ENCODE measurements at regions not wholly inside any gene's neighbourhood (a gene's known extent, or its start where the extent isn't known, plus 50 kb on each side); places are given as distances from the start of the nearest gene placed in this dataset.

GRCh38 chr2:188181884-188182283 is 109.8 kb upstream of the GULP1 start:
- no peak for TF ChIP-seq BACH2 (CRISPR knock-in tag; IDR thresholded peaks at IDR 0.05; ENCODE audit: borderline replicate concordance)
- no peak for TF ChIP-seq CSRNP3 (CRISPR knock-in tag; IDR thresholded peaks at IDR 0.05)
- no peak for ATAC-seq

- TF ChIP-seq TOX (CRISPR knock-in tag; IDR thresholded peaks at IDR 0.05; ENCODE audit: borderline replicate concordance) (no peak), CSDC2 (CRISPR knock-in tag; IDR thresholded peaks at IDR 0.05) (no peak), RARB (CRISPR knock-in tag; IDR thresholded peaks at IDR 0.05) (no peak), ZNF565 (CRISPR knock-in tag; conservative IDR thresholded peaks at IDR 0.05; ENCODE audit: low read depth) (no peak), BACH2 (CRISPR knock-in tag; IDR thresholded peaks at IDR 0.05; ENCODE audit: borderline replicate concordance) (no peak), PATZ1 (CRISPR knock-in tag; IDR thresholded peaks at IDR 0.05; ENCODE audit: borderline replicate concordance) (no peak), ZFP30 (CRISPR knock-in tag; IDR thresholded peaks at IDR 0.05) (no peak), CSRNP3 (CRISPR knock-in tag; IDR thresholded peaks at IDR 0.05) (no peak), ISL1 (CRISPR knock-in tag; IDR thresholded peaks at IDR 0.05) (no peak), OSR1 (CRISPR knock-in tag; IDR thresholded peaks at IDR 0.05) (no peak), TCF4 (CRISPR knock-in tag; IDR thresholded peaks at IDR 0.05; ENCODE audit: borderline replicate concordance) (no peak), PPARA (CRISPR knock-in tag; IDR thresholded peaks at IDR 0.05; ENCODE audit: borderline replicate concordance) (no peak), ZFP3 (CRISPR knock-in tag; IDR thresholded peaks at IDR 0.05) (no peak), POU6F1 (CRISPR knock-in tag; IDR thresholded peaks at IDR 0.05; ENCODE audit: borderline replicate concordance, low read depth) (no peak), CREB5 (CRISPR knock-in tag; IDR thresholded peaks at IDR 0.05; ENCODE audit: low read depth) (no peak), TSHZ2 (CRISPR knock-in tag; IDR thresholded peaks at IDR 0.05) (no peak), SNAI2 (CRISPR knock-in tag; IDR thresholded peaks at IDR 0.05) (no peak)
- no peak for ATAC-seq
These were observed 103.9 kb upstream of the GULP1 start for GRCh38 chr2:188187726-188188125.

GRCh38 chr2:188189356-188189755 is 102.3 kb upstream of the GULP1 start:
- TF ChIP-seq CSRNP3 (CRISPR knock-in tag; IDR thresholded peaks at IDR 0.05) = no peak
- no peak for TF ChIP-seq TCF4 (CRISPR knock-in tag; IDR thresholded peaks at IDR 0.05; ENCODE audit: borderline replicate concordance)
- no peak for ATAC-seq

Data from SK-N-SH treated with all-trans-retinoic acid at 6 μM for 48 hours (cell line).